K562 (cell line): ENCODE measurements at regions not wholly inside any gene's neighbourhood (a gene's known extent, or its start where the extent isn't known, plus 50 kb on each side); places are given as distances from the start of the nearest gene placed in this dataset.

ENCODE experiments used
- ATAC-seq: fragments of 200-7000 bp; cut with Tn5 transposase; 3 replicates; pipeline ENCODE4 v1.9.1; 2020; ENCODE audit warnings: moderate library complexity
- BruUV-seq: library from RNA; stranded (reverse); fragments of 400-500 nt; replicated peaks from 2 replicates; lab custom pipeline; 2021; lab: Mats Ljungman, UMichigan
- CTCF ChIA-PET: fragments of 300-600 bp; formaldehyde crosslinking; extraction: SDS; loops from one replicate; lab custom pipeline; 2021; ENCODE audit warnings: low intra/inter-chr PET ratio; lab: Yijun Ruan, JAX
- POLR2A ChIA-PET: fragments of 300-600, 350-650 bp; sonication (Branson Sonifier 250); formaldehyde crosslinking; extraction: SDS; loops from one replicate; lab custom pipeline; 2021; ENCODE audit warnings: antibody characterized with exemption, inconsistent platforms; lab: Yijun Ruan, JAX
- DNase-seq, 4 experiments: peaks; one replicate each; pipeline versions ENCODE4 v3.0.0 to v3.0.0-alpha.2; 2011 to 2018; ENCODE audit warnings: low spot score in 3 of 4, mixed read lengths in 3 of 4; ENCODE audit errors: extremely low read depth in 1 of 4
- FAIRE-seq: peaks from 2 replicates; lab custom pipeline; 2011; peaks lifted over from hg19 to GRCh38; lab: Jason Lieb, UNC
- H2AFZ ChIP-seq: 2 replicates; pipeline ENCODE4 v1.6.0; 2011; ENCODE audit warnings: low read depth, low read length, control low read depth, inconsistent platforms
- H3K27ac ChIP-seq: fragments of 200-600 bp; 3 replicates; pipeline ENCODE4 v1.8.0; 2011; ENCODE audit warnings: low read depth, mild to moderate bottlenecking, control low read depth, inconsistent platforms, low read length, moderate library complexity, mixed read lengths; ENCODE audit errors: extremely low read depth
- H3K27me3 ChIP-seq, 2 experiments: fragments of 300-600 bp in 1 of 2; 2 replicates in 1 of 2; 3 replicates in 1 of 2; pipeline versions ENCODE4 v1.6.0 to v1.8.0; 2011; ENCODE audit warnings: inconsistent platforms in 2 of 2, low read length in 2 of 2, mild to moderate bottlenecking in 1 of 2, mixed read lengths in 1 of 2, moderate library complexity in 1 of 2; ENCODE audit not compliant: control insufficient read depth in 2 of 2, insufficient read depth in 2 of 2
- H3K36me3 ChIP-seq: fragments of 300-600 bp; 3 replicates; pipeline ENCODE4 v1.8.0; 2011; ENCODE audit warnings: mild to moderate bottlenecking, low read length, inconsistent platforms; ENCODE audit not compliant: control insufficient read depth, insufficient read depth
- H3K4me1 ChIP-seq, 2 experiments: fragments of 200-600 bp in 1 of 2; replicated peaks in 1 of 2; 2 replicates in 1 of 2; 3 replicates in 1 of 2; pipeline versions ENCODE4 v1.5.1 to v1.8.0; 2011; ENCODE audit warnings: inconsistent platforms in 2 of 2, low read length in 2 of 2, mild to moderate bottlenecking in 1 of 2, mixed read lengths in 1 of 2, moderate library complexity in 1 of 2; ENCODE audit not compliant: control insufficient read depth in 2 of 2, insufficient read depth in 2 of 2
- H3K4me2 ChIP-seq: 2 replicates; pipeline ENCODE4 v1.6.1; 2011; ENCODE audit warnings: low read length, control low read depth, inconsistent platforms, mixed read lengths; ENCODE audit not compliant: insufficient read depth
- H3K4me3 ChIP-seq: fragments of 200-600 bp; sonication (generic), shearing (Covaris generic); 2 replicates; pipeline ENCODE4 v1.5.1; 2016; ENCODE audit warnings: control low read depth, inconsistent platforms
- H3K79me2 ChIP-seq: fragments of 200-600 bp; 3 replicates; pipeline ENCODE4 v1.8.0; 2011; ENCODE audit warnings: low read length, inconsistent platforms; ENCODE audit not compliant: control insufficient read depth, insufficient read depth
- H3K9ac ChIP-seq, 2 experiments: 2 replicates each; pipeline versions ENCODE4 v1.6.0 to v1.6.1; 2011; ENCODE audit warnings: low read depth in 2 of 2, low read length in 2 of 2, control low read depth in 1 of 2, inconsistent platforms in 1 of 2, mild to moderate bottlenecking in 1 of 2, mixed read lengths in 1 of 2; ENCODE audit not compliant: insufficient read depth in 1 of 2
- H3K9me1 ChIP-seq: one replicate; pipeline ENCODE4 v1.6.0; 2011; ENCODE audit warnings: inconsistent platforms, mild to moderate bottlenecking, low read length, moderate library complexity; ENCODE audit not compliant: control insufficient read depth, insufficient read depth
- H3K9me3 ChIP-seq: replicated peaks from 2 replicates; pipeline ENCODE4 v1.5.1; 2011; ENCODE audit warnings: low read depth, low read length, inconsistent platforms; ENCODE audit not compliant: control insufficient read depth, insufficient read depth
- H4K20me1 ChIP-seq: replicated peaks from 2 replicates; pipeline ENCODE4 v1.6.1; 2011; ENCODE audit warnings: low read length, inconsistent platforms, mixed read lengths; ENCODE audit not compliant: control insufficient read depth, insufficient read depth
- FOXJ3 ChIP-seq: sonication (generic); formaldehyde crosslinking; IDR thresholded peaks from 2 replicates; pipeline ENCODE4 v1.4.0; 2020; ENCODE audit warnings: mild to moderate bottlenecking, missing genetic modification reagents
- MAFF ChIP-seq: IDR thresholded peaks from 2 replicates; pipeline ENCODE4 v1.6.1; 2012; ENCODE audit warnings: low read length, improper control_type of control experiment
- NFIC ChIP-seq: fragments of 450-650 bp; IDR thresholded peaks from 2 replicates; pipeline ENCODE4 v1.6.1; 2017; ENCODE audit warnings: mild to moderate bottlenecking, inconsistent platforms
- RCOR1 ChIP-seq, 2 experiments: IDR thresholded peaks; 2 replicates each; pipeline ENCODE4 v1.6.1; 2012; ENCODE audit warnings: low read depth in 2 of 2, low read length in 2 of 2, borderline replicate concordance in 1 of 2, improper control_type of control experiment in 1 of 2
- SRF ChIP-seq, 2 experiments: fragments of 250-450, 450-650 bp in 1 of 2; sonication (Bioruptor Pico) in 1 of 2; sonication (generic) in 1 of 2; formaldehyde crosslinking; IDR thresholded peaks; 2 replicates each; pipeline versions ENCODE4 v1.5.0 to v1.5.1; 2020 to 2022; ENCODE audit warnings: mild to moderate bottlenecking in 1 of 2, missing genetic modification reagents in 1 of 2
- TCF3 ChIP-seq: sonication (generic); formaldehyde crosslinking; IDR thresholded peaks from 2 replicates; pipeline ENCODE4 v1.4.0; 2020; ENCODE audit warnings: mild to moderate bottlenecking, missing genetic modification reagents
- WGBS: fragments of 100-300 bp; shearing (Covaris generic); methylation state at CpG from one replicate; pipeline ENCODE4 v1.1.6; 2016; ENCODE audit warnings: low coverage, mixed read lengths; ENCODE audit not compliant: insufficient coverage; ENCODE audit errors: missing lambda C conversion rate; 5-methylcytosine and 5-hydroxymethylcytosine counted together
- in situ Hi-C: fragments of 300-500 bp; cut with MboI; formaldehyde crosslinking; loops from 4 replicates; pipeline ENCODE4 v1.15.0; 2018; ENCODE audit warnings: inconsistent platforms, mixed read lengths
- intact Hi-C: fragments of 100-400 bp; cut with micrococcal nuclease; formaldehyde crosslinking; loops from 2 replicates; pipeline ENCODE4 v1.14.2; 2022
- TF ChIP-seq, protein P1 (sequence below): sonication (generic); formaldehyde crosslinking; IDR thresholded peaks from 2 replicates; pipeline ENCODE4 v1.8.1; 2023; ENCODE audit warnings: mild to moderate bottlenecking, missing genetic modification reagents

DNA sequence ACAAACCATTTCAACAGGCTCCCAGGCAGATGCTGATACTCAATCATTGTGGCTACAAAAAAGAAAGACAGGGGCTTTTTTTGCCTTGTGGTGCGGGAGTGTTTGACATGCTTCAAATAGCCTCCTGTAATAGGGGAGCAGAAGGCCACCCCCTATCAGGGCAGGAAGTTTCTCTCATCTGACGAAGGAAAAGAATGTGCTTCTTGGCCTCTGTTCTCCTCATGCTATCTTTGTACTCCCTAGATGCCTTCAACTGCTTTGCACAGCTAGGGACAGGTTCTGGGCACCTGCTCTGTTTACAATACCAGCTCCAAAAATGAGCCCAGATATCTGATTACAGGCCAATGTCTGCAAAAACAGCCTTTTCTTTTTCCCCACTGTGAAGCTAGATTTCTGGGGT is 391.1 kb downstream of the STIM2 start:
- Histone ChIP-seq H3K4me3 (no peak overlapping the region), H3K4me2 (no peak overlapping the region), H3K36me3 (no peaks in the 10 kb centered on the region), H4K20me1 (no peaks in the 10 kb centered on the region), H3K9me1 (no peaks in the 10 kb centered on the region), H3K4me1 (no peaks in the 10 kb centered on the region), H3K79me2 (no peaks in the 10 kb centered on the region), H3K9me3 (no peaks in the 10 kb centered on the region), H2AFZ (no peak overlapping the region), H3K27me3 (no peaks in the 10 kb centered on the region), H3K27ac (no peak overlapping the region), H3K9ac (no peak overlapping the region)
- ChIA-PET CTCF (no interaction called here), POLR2A (no interaction called here)
- TF ChIP-seq TCF3 (no peak), SRF (CRISPR knock-in tag; IDR thresholded peaks at IDR 0.05) (no peak), MAFF (no peak), RCOR1 (IDR thresholded peaks at IDR 0.05; ENCODE audit: borderline replicate concordance in 1 of 2, low read depth in 2 of 2, low read length in 2 of 2) (no peak), NFIC (no peak), FOXJ3 (CRISPR knock-in tag) (no peak)
- TF ChIP-seq, protein P1, sequence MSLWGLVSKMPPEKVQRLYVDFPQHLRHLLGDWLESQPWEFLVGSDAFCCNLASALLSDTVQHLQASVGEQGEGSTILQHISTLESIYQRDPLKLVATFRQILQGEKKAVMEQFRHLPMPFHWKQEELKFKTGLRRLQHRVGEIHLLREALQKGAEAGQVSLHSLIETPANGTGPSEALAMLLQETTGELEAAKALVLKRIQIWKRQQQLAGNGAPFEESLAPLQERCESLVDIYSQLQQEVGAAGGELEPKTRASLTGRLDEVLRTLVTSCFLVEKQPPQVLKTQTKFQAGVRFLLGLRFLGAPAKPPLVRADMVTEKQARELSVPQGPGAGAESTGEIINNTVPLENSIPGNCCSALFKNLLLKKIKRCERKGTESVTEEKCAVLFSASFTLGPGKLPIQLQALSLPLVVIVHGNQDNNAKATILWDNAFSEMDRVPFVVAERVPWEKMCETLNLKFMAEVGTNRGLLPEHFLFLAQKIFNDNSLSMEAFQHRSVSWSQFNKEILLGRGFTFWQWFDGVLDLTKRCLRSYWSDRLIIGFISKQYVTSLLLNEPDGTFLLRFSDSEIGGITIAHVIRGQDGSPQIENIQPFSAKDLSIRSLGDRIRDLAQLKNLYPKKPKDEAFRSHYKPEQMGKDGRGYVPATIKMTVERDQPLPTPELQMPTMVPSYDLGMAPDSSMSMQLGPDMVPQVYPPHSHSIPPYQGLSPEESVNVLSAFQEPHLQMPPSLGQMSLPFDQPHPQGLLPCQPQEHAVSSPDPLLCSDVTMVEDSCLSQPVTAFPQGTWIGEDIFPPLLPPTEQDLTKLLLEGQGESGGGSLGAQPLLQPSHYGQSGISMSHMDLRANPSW (CRISPR knock-in tag): no peak
- DNase-seq (no peak), ATAC-seq (no peak), FAIRE-seq (no peak)
- intact Hi-C loops: no loop called here
- in situ Hi-C loops: no loop called here
- whole genome bisulfite sequencing: 0% methylated on average over 2 of the region's 2 CpGs
- no TSS peak for BruUV-seq
